SK-N-SH treated with all-trans-retinoic acid at 6 μM for 48 hours (cell line): ENCODE measurements at regions not wholly inside any gene's neighbourhood (a gene's known extent, or its start where the extent isn't known, plus 50 kb on each side); places are given as distances from the start of the nearest gene placed in this dataset.

Experiments
- ARNTL ChIP-seq: fragments of 450-650 bp; formaldehyde crosslinking; IDR thresholded peaks from 2 replicates; pipeline ENCODE4 v1.5.0; 2020; ENCODE audit warnings: low read depth, mild to moderate bottlenecking, moderate library complexity, borderline replicate concordance
- CREB5 ChIP-seq: fragments of 250-450 bp; sonication (Bioruptor Pico); IDR thresholded peaks from 2 replicates; pipeline ENCODE4 v1.5.1; 2020; ENCODE audit warnings: low read depth, mild to moderate bottlenecking, moderate library complexity
- CSDC2 ChIP-seq: fragments of 250-450 bp; sonication (Bioruptor Pico); IDR thresholded peaks from 2 replicates; pipeline ENCODE4 v1.5.0; 2020; ENCODE audit warnings: mild to moderate bottlenecking, moderate library complexity
- CSRNP3 ChIP-seq: fragments of 250-450 bp; sonication (Bioruptor Pico); IDR thresholded peaks from 2 replicates; pipeline ENCODE4 v1.5.1; 2021; ENCODE audit warnings: mild to moderate bottlenecking, moderate library complexity
- GLIS3 ChIP-seq: fragments of 250-450 bp; sonication (Bioruptor Pico); IDR thresholded peaks from 2 replicates; pipeline ENCODE4 v1.5.0; 2020; ENCODE audit warnings: mild to moderate bottlenecking, moderate library complexity
- ISL1 ChIP-seq: fragments of 250-450 bp; sonication (Bioruptor Pico); IDR thresholded peaks from 2 replicates; pipeline ENCODE4 v2.1.2; 2022; ENCODE audit warnings: mild to moderate bottlenecking, moderate library complexity
- PATZ1 ChIP-seq: fragments of 250-450 bp; sonication (Bioruptor Pico); IDR thresholded peaks from 2 replicates; pipeline ENCODE4 v1.8.0; 2020; ENCODE audit warnings: mild to moderate bottlenecking, moderate library complexity, borderline replicate concordance
- PPARA ChIP-seq: fragments of 250-450 bp; sonication (Bioruptor Pico); IDR thresholded peaks from 2 replicates; pipeline ENCODE4 v1.5.0; 2020; ENCODE audit warnings: mild to moderate bottlenecking, borderline replicate concordance
- RARB ChIP-seq: fragments of 250-450 bp; sonication (Bioruptor Pico); IDR thresholded peaks from 2 replicates; pipeline ENCODE4 v1.8.0; 2021; ENCODE audit warnings: mild to moderate bottlenecking, moderate library complexity
- SNAI2 ChIP-seq: fragments of 250-450 bp; sonication (Bioruptor Pico); IDR thresholded peaks from 2 replicates; pipeline ENCODE4 v1.5.0; 2020; ENCODE audit warnings: mild to moderate bottlenecking, moderate library complexity
- TCF4 ChIP-seq: fragments of 250-450 bp; sonication (Bioruptor Pico); IDR thresholded peaks from 2 replicates; pipeline ENCODE4 v1.8.0; 2021; ENCODE audit warnings: mild to moderate bottlenecking, moderate library complexity, borderline replicate concordance
- ZC3H10 ChIP-seq: fragments of 250-450 bp; sonication (Bioruptor Pico); IDR thresholded peaks from 2 replicates; pipeline ENCODE4 v1.5.1; 2021; ENCODE audit warnings: mild to moderate bottlenecking, moderate library complexity
- ZFP3 ChIP-seq: fragments of 250-450 bp; sonication (Bioruptor Pico); IDR thresholded peaks from 2 replicates; pipeline ENCODE4 v1.5.0; 2020; ENCODE audit warnings: mild to moderate bottlenecking, moderate library complexity
- ZFP30 ChIP-seq: fragments of 450-650 bp; formaldehyde crosslinking; IDR thresholded peaks from 2 replicates; pipeline ENCODE4 v1.5.0; 2022; ENCODE audit warnings: mild to moderate bottlenecking, moderate library complexity

- TF ChIP-seq PATZ1 (CRISPR knock-in tag) = no peak
- no peak for TF ChIP-seq RARB (CRISPR knock-in tag)
- no peak for TF ChIP-seq ZFP3 (CRISPR knock-in tag)
- TF ChIP-seq TCF4 (CRISPR knock-in tag) = no peak
- TF ChIP-seq ZC3H10 (CRISPR knock-in tag) = no peak
- TF ChIP-seq CSRNP3 (CRISPR knock-in tag) = no peak
- TF ChIP-seq SNAI2 = no peak
- no peak for TF ChIP-seq CSDC2 (CRISPR knock-in tag)
- no peak for TF ChIP-seq ZFP30 (CRISPR knock-in tag)
- peak; percentile 44; the same call in 1 of the 2 replicates for TF ChIP-seq ISL1 (CRISPR knock-in tag)
- no peak for TF ChIP-seq ARNTL (CRISPR knock-in tag)
- TF ChIP-seq CREB5 (CRISPR knock-in tag) = no peak
- TF ChIP-seq PPARA = no peak
- TF ChIP-seq GLIS3 (CRISPR knock-in tag) = no peak
These were observed 305.8 kb downstream of the TSN start for GRCh38 chr2:122061206-122061605.
